ENCODE measurements at regions not wholly inside any gene's neighbourhood (a gene's known extent, or its start where the extent isn't known, plus 50 kb on each side); places are given as distances from the start of the nearest gene placed in this dataset.
A peak's percentile ranks its signal among the peaks of the same experiment; 100 is the strongest.

DNA sequence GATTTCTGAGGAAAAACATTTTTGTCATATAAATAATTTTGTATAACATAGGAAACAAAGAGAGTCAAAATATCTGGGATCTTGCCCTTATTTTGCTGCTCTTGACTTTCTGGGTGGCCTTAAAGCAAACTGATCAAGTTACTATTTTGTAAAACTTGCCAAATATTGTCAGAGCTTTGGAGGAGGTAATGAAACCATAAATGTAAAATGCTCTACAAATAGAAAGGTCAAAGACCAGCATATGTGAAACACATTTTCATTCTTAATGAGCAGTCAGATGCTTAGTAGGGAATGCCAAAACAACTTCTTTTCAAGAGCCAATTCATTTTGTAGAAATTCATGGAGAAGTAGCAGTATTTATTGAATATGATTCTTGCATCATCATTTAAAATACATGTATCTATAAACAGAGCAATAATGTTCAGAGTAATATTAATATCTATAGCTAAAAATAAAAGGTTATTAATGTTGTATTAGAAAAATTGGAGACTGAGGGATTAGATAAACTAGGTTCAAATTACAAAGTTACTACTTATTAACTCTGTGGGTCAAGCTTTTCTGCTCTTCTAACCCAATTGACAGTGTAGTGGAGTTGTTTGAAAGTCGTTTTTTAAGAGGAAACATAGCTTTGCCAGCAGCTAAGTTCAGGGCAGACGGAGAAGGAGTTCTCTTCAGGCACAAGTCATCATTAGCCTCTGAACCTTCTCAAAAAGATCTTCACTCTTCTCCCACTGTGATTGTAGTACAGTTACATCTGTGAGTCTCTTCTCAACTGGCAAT, 2053.1 kb downstream of the EFNA5 start:
- DNase-seq, result no peak

DNA sequence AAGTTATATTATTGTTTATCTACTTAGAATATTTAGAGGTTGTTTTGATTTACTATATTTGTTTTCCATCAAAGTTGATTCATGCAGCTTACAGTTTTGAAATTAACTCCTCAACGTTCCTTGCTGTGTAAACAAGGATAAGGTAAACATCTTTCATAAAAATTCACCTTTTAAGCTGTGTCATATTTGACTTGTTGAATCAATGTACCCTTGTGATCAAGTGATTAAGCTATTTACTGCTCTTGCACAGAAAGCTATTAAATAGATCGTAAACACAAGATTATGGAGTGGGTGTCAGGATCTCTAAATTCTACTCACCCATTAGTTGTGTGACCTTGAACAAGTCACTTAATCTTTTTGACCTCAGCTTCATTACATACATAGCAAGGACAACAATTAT, 2054.0 kb upstream of the NUDT12 start:
- DNase-seq, result peak; percentile 21

DNA sequence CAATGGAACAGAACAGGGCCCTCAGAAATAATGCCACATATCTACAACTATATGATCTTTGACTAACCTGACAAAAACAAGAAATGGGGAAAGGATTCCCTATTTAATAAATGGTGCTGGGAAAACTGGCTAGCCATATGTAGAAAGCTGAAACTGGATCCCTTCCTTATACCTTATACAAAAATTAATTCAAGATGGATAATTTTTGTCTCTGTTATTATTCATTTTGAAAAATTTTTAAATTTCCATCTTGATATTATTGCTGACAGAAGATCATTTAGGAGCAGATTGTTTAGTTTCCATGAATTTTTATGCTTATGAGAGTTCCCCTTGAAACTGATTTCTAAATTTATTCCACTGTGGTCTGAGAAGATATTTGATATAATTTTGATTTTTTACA, 2039.8 kb upstream of the NUDT12 start:
- peak; percentile 87 for DNase-seq

DNA sequence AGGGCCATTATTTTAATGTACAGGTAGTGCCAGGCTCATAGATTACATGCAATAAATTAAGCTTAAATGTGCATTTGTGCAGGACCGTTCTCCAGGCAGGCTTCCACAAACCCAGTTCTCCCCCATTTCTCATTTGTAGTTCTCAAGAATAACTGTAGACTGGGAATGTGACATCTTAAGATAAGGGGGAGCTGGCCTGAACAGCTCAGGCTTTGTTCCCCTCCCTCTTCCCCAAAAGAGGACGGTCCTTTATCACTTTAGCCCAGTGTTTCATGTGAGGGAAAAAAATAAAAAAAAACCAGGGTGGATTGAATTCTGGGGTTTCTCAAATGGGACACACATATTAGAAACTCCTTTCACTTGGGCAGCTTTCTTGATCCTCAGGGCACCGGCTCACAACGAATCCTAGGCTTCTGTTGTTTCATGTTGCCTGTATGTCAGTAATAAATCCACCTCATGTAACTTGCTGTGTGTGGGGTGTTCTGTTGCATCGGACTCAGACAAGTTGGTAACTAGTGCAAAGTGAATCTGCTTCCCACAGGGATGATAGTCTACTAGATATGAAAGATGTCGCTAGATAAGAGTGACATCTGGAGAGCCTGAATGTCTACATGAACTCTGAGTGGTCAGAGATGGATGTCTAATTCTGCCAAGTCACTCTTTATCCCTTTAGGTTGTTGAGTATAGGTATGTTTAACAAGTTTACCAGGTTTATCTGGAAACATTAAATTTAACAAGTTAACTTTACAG, 2030.6 kb upstream of the NUDT12 start:
- DNase-seq, result no peak

DNA sequence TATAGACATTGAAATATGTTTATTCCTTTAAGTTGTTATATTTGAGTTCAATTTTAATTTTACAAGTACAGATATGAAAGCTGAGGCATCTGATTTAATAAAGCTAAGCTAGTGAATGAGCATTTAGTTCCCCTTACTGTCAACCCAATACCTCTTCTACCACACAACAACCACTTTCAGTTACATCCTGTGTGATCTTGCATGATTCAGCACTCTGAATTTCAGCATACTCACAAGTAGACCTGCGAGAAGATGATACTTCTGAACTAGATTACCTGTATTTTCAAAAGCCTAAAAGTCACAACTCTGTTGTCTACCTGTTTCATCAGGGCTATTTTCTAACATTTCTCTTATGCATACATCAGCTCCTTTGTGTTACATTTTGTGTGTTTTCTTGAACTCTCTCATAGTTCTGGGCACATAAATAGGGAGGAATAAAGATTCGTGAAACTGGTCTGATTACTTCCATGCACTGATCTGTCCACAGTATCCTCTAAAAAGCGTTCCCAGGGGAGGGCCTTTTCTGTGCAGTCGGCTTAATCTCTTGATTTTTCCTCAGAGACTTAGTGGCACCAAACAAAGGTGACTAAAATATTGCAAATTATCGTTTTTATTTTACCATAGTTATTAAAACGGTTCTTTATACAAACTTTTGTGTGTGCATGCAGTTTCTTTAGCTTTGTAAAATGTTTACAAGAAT, 2025.5 kb upstream of the NUDT12 start:
- peak; percentile 84 for DNase-seq

DNA sequence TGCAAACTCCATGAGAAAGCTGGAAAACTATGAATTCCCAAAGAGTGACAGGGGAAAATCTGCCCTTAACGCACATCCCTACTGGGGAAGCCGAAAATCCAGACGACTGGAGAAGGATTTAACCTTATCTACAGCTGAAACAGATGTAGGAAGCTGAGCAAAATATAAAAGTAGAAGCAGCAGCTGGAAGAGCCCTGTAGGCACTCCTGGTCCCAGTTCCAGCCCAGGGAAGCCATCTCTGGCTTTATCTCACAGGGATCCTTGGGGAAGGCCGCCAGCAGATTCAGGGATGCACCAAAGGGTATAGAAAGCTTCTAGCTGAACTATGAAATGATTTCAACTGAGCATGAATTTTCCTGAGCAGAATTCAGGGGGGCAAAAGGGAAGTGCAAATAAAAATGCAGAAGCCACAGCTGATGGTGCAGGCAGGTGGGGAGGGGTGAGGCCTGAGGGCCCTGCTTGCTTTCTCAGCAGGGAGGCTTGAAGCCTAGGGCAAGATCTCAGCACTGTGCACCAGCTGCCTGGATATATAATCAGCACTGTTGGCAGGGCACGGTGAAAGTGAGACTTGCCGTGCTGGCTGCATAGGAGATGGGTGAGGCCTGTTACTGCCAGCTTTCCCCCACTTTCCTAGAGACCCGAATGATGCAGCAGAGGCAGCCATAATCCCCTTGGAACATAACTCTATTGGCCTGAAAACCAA, 2019.5 kb upstream of the NUDT12 start:
- no peak for DNase-seq

DNA sequence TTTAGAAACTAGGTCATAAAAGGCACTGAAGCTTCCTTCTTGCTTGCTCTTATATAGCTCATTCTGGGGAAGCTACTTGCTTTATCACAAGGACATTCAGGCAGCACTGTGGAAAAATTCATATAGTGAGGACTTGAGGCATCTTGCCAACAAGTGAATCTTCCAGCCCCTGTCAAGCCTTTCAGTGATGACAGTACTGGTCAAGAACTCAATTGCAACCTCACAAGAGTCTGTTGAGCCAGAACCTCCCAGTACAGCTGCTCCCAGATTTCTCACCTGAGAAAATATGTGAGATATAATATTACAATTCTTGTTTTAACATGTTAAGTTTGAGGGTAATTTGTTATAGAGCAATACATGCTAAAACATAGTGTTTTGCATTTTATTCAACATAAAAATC, 2011.0 kb upstream of the NUDT12 start:
- DNase-seq, result no peak

DNA sequence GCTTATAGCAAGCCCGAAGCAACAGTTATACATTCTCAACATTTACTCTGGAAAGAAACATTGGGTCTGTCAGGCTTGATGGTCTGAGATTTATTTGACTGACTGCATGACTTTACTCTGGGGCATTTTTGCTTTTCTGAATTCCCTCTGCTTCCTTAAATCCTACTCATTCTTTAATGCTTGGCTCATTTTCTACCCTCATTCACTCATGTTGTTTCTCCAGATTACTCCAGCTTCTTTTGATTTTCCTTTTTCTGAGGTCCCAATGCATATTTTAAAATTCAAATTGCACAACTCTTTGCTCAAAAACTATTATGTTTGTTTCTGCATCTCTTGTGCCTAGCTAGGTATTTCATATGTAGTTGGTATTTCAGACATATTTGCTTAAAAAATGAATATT, 2002.9 kb upstream of the NUDT12 start:
- DNase-seq, result no peak

DNA sequence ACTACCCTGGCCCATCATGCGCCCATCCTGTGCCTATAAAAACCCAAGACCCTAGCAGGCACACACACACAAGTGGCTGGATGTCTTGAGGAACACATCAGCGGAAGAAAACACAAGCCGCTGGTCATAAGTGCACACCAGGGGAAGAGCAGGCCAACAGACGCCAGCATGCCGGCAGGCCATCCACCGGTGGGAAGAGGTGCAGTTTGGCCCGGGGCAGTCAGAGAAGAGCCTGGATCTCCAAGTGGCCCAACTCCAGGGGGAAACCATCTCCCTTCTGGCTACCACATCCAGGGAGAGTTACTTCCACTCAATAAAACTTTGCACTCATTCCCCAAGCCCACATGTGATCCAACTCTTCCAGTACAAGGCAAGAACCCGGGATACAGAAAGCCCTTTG, 2001.3 kb upstream of the NUDT12 start:
- no peak for DNase-seq

DNA sequence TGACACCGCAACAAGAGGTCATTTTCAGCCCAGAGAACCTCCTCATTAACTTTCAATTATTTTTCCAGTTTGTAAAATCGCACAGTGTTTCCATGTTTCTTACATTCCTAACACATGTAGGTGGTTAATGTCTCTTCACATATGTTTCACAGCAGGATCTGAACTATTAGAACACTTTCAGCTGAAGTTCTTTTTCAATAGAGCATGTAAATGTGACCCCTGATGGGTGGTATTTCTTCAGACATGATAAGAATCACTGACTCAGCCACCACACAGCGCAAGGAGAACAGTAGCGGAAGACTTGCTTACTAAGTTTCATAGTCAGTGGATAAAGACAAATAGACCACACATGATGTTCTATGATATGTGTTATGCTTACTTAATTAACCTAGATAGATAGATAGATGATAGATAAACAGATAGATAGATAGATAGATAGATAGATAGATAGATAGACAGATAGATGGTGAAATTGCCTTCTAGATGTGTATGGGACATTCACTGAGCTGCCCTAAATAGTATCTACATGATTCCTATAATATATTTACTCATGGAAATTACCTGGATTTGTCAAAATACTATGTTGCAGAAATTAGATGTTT, 1992.1 kb upstream of the NUDT12 start:
- DNase-seq, result no peak

DNA sequence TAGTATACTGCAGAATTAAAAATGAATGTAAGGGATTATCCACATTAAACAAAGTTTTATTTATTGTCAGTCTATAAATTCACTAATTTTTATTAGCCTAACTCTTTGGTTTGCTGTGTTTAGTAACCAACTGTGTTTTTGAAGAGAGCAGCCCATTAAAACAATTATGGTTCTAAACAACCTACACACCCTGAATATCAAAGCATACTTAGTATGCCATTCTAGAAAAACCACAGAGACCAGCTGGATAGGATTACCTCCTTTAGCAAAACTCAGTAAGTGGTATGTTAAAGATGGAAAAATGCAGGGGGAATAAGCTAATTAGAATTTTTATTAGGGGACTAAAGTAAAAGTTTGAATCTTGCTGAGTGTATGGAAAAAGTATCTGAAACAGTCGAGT, 1981.7 kb upstream of the NUDT12 start:
- DNase-seq, result no peak

DNA sequence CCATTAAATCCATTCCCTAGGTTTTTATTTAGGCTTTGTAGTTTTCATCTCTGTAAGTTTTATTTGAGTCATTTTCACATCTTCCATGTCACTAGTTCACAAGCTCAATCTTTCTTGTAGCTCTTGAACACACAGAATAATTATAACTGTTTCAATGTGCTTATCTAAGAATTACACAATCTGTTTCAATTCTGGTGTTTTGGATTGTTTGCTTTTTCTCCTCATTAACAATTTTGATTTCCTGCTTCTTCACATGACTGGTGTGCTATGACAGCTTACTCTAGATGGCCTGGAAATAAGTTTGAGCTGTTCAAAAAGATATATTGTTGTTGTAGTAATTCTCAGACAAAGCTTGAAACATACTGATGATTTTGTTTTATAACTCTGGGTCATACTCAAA, 1974.1 kb upstream of the NUDT12 start:
- DNase-seq, result no peak

DNA sequence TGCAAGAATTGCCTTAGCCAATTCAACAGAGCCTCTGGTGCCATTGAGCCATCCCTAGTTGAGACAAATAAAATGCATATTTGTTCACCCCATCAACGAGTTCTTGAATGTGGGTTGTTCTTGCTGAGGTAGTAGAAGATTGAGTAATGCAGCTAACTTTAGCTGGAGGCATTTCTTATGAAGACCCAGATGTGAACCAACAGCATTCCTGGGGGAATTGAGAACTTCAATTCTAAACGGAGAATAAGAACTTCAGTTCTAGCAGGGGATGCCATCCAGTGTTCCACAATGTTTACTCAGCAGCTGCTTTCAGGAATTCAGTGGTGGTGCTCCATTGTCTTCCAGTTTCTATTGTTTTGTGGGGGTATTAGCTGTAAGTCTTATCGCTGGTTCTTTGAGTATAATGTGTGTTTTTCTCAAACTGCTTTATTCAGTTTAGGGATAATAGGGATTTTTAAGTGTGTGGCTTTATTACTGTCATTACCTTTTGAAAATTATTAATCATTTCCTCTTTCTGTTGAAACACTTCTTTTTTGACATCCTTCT, 1968.2 kb upstream of the NUDT12 start:
- DNase-seq, result no peak

DNA sequence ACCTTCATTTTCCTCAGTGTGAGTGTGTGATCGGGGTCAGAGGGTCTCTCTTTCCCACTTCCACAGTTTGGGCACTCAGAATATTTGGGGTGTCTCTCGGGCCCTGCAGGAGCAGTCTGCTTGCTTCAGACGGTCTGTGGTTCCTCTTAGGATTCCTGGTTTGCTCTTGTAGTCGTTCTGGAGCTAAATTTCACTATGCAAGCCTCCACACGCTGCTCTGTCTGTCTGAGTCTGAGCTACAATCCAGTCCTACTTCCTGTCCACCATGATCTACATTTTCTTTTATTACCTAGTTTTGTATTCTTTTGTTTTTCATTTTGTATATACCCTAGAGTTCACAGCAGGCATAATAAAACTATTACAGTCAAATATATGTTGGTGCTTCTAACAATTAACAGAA, 1967.3 kb upstream of the NUDT12 start:
- DNase-seq, result no peak

DNA sequence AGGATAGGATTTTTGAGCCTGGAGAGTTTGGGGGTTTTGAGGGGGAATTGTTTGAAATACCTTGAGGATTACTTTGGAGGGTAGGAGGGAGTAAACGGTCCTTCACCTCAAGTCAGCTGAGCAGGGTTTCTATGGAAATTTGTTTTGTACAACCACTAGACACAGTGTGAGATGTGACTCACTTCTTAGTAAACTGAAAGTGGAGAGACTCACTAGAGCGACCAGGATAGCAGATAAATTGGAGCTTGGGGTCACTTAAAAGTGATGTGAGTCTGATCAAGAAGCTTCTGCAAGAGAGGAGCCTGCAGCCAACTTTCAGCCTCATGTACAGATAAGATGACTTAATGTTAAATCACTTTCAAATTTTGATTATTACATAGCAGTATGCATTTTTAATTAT, 1945.9 kb upstream of the NUDT12 start:
- peak; percentile 77 for DNase-seq

DNA sequence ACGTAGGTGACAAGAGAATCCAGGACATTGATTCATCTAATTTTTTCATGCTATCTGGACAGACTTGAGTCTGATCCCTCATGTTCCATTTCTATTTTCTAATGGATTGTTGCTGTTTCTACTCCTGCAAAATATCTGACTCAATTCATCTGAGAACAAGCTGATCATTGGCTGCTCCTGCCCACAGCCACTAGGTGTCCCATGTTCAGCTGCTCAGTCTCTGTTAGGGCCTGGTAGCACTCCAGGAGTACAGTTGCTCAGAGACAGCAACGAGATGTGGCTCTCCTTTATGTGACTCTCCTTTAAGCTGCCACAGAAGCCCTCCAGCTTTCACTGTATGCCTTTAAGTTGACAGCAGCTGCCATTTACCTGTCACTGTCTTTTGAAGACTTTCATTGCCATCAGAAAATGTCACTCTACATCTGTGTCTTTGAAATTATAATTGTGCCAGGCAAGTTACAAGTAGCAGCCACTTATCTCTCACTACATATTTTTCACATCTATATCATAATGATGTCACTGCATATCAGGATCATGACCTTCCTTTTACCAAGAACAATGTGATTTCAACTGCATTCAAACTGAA, 1944.2 kb upstream of the NUDT12 start:
- peak; percentile 70 for DNase-seq

DNA sequence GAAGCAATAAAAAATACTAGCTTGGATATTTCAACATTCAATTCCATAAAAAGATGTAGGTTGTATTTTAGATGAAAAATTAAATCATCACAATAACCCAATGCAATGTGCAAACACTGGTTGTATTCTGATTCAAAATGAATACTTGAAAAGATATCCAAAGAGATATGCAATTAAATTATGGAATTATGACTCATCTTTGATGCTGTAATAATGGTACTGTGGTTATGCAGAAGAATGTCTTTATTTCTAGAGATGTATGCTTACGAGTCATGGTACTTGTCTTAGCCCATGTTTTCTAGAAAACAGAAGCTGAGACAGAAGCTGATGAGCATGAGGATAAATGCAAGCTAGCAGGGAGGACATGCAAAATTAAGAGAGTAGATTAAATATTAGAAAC, 1941.4 kb upstream of the NUDT12 start:
- DNase-seq, result no peak

DNA sequence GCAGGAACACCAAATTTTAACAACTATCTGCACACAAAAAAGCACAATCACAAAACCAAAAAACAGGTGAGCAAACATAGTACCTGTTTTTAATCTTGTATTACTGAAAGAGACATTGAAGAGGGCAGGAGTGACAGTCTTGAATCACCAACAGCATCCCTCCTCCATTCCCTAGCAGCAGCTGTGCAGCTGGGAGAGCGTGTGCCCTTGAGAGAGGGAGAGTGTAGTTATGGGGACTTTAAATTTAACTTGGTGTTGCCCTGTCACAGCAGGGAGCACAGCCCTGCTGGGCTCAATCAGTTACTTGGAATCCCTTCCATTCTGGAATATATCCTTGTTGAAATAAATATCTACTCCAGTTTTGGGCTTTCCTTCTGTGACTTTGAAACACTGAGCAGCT, 1938.7 kb upstream of the NUDT12 start:
- DNase-seq, result no peak

DNA sequence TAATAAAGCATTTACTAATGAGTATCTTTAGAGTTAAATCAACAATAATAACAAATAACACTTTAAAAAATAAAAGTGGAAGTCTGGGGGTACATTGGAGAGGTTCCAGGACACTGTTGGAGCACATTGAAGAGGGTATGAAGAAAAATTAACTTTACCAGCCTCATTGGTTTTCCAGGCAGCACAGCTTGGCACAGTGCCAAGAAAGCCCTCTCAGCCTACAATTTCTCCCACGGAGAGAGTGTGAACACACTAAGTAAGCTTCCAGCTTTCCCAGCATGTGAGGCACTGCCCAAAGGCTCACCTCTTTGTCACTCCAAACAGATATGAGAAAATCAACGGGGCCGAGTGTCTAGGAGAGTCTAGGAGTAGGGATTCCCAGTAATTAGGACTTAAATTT, 1912.8 kb upstream of the NUDT12 start:
- peak; percentile 3 for DNase-seq

DNA sequence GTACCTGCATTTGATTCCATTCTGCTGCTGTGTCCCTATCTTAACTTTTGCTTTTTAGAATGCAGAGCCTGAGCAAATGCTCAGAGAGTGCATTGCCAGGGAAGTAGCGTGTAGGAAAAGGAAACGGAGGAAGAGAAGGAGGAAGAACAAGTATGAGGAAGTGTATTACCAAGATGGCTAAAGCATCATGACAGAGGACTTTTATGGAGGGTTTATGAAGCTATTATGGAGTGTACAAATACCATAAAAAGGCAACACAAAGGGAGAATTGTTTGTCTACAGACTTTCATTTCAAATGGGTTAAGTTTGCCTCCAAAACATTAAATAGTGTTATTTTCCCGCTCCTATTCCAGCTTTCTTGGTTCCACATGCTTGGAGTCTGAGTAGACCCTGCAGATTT, 1899.8 kb upstream of the NUDT12 start:
- no peak for DNase-seq

DNA sequence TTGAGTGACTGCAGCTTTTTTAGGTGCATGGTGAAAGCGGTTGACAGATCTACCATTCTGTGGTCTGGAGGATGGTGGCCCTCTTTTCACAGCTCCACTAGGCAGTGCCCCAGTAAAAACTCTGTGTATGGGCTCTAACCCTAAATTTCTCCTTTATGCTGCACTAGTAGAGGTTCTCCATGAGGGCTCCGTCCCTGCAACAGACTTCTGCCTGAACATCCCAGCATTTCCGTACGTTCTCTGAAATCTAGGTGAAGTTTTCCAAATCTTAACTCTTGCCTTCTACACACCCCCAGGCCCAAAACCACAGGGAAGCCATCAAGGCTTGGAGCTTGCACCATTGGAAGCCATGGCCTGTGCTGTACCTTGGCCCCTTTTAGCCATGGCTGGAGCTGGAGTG, 1898.1 kb upstream of the NUDT12 start:
- peak; percentile 32 for DNase-seq

DNA sequence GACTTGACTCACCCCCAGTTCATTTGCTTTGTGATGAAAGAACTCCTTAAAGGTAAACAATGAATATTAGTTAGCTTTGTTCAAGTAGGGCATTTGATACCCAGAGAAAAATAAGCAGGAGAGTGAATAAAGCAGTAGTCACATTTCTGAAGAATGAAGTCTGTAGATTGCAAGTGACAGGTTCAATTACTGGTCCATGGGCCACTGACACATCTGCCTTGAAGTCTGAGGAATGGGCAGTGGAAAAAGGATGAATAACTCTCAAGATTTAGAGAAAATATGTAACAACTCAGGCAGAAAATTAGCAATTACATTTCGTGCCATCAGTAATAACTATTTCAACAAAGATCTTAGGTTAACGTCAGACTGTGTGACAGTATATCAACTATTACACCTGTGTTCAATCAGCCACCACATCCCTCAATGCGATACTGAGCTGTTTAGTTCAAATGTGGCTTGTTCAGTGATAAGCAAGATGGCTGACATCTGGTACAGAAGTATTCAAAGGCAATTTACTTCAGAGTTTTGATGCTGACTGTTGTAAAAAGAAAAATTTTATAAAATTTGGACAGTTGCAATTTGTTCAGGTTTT, 1890.7 kb upstream of the NUDT12 start:
- peak; percentile 22 for DNase-seq

Data from DMS53 (cell line).